ENCODE measurements at regions not wholly inside any gene's neighbourhood (a gene's known extent, or its start where the extent isn't known, plus 50 kb on each side); places are given as distances from the start of the nearest gene placed in this dataset.
"Not testable (repeated sequence)": the region's sequence is repeated elsewhere in the genome, so short reads cannot be mapped to it uniquely, and the experiment has no call there.

DNA sequence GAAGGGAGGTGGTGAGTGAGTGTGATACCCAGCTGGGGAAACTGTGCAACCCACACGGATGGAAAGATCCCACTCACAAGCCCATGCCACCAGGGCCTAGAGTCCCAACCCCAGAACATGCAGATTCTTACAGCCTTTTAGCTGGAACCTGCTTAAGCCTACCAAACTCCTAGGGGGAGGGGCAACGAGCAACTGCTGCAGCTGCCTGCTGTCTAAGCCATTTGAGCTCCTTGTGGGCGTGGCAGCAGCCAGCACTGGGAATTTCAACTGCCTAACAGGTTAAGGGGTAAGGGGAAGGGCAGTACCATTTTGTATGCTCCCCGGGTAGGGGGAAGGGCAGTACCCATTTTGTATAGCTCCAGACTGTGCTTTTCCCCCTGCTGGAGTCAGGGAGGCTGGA is 673.2 kb upstream of the BCHE start:
- no peak for DNase-seq

DNA sequence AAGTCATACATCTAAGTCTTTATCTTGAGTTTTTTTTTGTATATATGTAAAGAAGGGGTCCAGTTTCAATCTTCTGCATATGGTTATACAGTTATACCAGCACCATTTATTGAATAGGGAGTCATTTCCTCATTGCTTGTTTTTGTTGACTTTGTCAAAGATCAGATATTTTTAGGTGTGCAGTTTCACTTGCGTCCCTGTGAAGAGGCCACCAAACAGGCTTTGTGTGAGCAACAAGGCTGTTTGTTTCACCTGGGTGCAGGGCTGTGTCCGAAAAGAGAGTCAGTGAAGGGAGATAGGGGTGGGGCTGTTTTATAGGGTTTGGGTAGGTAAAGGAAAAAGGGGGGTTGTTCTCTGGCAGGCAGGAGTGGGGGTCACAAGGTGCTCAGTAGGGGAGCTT is 663.2 kb upstream of the BCHE start:
- not testable (repeated sequence) for DNase-seq

DNA sequence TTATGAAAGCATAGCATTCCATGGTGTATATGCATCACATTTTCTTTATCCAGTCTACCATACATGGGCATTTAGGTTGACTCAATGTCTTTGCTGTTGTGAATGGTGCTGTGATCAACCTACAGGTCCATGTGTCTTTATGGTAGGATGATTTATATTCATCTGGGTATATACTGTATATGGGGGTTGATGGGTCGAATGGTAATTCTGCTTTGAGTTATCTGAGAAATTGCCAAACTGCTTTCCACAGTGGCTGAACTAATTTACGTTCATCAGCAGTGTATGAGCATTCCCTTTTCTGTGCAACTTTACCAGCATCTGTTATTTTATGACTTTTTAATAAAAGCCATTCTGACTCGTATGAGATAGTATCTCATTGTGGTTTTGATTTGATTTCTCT is 662.4 kb upstream of the BCHE start:
- DNase-seq: no peak

DNA sequence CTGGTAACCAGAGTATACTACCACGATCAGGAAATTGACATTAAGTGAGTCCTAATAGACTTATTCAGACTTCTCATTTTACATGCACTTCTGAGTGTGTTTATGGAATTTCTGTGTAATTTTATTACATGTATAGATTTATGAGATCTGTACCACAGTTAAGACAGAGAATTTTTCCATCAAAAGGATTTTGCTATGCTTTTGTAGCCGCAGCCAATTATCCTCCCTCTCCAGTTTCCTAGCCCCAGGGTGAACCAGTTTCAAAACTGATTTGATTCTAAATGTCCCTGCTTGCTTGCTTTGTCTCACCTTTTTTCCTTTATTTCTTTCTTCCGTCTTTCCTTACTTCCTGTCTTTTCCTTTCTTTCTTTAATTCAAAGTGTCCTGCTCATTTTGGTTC is 661.2 kb upstream of the BCHE start:
- DNase-seq: no peak

DNA sequence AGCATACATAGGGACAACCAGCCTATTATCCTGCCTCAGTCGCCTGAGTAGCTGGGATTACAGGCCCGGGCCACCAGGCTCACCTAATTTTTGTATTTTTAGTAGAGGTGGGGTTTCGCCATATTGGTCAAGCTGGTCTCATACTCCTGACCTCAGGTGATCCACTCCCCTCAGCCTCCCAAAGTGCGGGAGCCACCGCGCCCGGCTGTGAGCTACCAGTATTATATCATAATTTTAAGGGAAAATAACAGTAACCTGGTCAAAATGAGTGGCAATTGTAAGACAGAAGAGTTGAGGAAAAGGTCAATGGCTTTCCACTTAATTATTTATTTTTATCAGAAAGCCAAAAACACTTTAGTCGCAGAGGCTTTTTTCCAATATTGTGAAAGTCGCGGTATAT is 652.6 kb upstream of the BCHE start:
- DNase-seq: no peak

DNA sequence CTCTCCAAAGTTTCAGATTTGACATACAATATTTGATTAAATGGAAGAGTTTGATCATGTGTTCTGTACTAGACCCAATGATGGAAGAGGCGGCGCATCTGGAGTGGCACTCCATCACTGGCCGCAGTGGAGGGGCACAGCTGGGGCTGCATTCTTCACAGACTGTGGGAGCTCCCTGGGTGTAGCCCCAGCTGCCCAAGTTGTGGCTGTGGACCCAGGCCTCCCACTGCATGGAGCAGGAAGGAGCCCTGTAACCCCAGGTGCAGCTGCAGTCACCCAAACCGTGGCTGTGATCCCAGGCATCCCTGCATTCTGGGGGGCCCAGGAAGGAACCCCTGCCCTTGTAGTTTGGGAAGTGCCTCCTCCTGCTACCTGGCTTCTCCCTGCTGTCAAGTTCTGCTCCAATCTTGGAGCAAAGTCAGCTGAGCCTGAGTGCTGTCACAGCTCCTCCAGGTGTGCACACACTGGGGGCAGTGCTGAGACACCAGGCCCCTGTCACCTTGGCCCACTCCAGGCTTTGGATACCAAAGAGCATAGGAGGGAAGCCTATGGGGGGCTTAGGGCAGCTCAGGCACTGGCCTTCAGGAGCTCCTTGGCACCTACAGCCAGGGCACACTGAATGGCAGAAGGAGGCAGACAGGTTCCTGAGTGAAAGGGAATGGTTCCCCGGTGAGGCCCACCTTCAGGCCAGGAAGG is 651.9 kb upstream of the BCHE start:
- DNase-seq: no peak

DNA sequence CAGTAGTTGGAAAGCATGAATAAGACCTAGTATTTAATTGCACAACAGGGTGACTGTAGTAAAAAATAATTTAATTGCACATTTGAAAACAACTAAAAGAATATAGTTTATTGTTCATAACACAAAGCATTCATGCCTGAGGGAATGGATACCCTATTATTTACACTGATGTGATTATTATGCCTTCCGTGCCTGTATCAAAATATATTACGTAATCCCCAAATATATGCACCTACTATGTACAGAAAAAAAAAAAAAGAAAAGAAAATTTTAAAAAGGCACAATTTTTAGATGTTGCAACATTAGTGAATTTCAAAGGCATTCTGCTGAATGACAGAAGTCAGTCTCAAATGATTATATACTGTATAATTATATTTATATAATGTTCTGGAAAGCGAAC is 647.2 kb upstream of the BCHE start:
- DNase-seq: no peak

DNA sequence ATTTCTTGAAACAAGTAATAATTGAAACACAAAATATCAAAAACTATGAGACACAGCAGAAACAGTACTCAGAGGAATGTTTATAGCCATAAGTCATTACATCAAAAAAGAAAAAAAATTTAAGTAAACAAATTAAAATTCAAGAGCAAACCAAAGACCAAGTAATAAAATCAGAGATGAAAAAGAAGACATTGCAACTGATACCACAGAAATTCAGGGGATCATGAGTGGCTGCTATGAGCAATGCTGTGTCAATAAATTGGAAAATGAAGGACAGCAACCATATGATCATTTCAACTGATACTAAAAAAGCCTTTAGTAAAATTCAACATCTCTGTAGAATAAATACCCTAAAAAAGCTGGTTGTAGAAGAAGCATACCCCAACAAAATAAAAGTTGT is 644.1 kb upstream of the BCHE start:
- no peak for DNase-seq

DNA sequence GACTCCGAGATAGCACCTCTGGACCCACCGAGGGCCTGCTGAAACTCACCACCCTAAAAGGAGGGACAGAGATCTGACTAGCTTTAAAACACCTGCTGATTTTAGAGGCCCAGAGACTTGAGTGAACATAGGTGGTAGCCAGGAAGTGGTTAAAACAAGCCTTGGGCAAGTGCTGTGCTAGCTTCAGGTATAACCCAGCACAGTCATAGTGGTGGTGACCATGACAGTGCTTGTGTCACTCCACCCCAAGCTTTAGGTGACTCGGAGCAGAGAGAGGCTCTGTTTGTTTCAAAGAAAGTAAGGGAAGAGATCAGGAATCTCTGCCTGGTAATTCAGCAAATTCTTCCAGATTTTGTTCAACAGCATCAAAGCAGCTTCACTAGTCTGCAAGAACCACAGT is 641.1 kb upstream of the BCHE start:
- no peak for DNase-seq

DNA sequence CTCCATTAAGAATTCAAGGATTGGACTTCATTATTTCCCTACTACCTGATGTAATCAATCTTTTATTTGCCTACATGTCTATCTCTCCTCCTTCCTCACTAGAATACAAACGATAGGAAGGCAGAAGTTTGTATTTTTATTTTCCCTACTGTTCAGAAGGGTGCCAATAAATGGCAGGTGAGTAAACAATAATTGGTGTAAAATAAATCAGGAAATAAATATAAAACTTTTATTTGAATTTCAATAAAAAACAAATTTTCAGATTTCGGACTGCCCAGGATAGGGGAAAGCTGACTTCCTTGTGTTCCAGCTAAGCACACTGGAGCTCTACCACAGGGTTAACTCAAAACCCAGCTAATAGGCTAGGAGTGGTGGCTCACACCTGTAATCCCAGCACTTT is 636.3 kb upstream of the BCHE start:
- DNase-seq: no peak

DNA sequence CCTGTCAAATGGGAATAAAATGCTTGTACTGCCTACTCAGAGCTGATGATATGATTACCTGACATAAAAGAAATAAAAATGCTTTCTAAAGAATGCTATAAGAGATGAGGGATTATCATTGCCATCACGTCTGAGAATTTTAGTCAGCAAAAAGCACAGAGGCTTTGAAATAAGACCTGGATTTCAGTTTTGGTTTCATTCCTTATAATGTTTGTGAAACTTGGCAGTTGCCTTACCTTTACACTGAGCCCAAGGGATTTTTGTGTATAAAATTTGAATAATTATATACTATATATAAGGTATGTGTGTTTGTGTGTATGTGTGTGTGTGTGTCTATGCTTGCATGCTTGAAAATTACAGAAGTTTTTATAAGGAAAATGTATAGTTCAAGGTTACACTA is 634.8 kb upstream of the BCHE start:
- no peak for DNase-seq

DNA sequence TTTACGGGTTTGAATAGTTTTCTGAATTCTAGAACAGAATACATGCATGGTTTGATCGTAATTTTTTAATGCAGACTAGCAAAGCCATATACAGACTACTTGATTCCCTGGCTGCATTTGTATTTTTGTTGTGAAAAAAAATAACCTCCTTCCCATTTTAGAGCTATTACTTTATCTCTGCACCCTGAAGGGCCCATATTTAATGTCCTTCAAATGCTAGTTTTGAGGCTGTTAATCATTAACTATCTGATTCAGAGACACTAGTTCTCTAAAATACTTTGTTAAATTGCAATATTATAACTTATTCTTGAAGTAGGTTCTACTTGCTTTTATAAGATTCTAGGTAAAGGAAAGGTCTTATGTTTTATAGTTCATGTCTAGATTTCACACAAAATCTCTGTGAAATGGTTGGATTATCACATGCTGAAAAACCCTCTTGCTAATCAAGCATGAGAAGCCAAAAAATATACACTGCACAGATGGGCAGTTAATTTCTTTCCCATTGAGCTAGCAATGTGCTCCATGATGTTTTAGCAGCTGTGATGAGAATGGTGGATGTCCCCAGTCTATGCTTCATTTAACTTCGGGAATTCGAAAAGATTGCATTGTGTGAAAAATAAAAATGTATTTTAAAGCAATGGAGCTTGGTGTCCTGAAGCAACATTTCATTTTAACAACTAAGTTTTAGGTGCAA is 634.0 kb upstream of the BCHE start:
- no peak for DNase-seq

DNA sequence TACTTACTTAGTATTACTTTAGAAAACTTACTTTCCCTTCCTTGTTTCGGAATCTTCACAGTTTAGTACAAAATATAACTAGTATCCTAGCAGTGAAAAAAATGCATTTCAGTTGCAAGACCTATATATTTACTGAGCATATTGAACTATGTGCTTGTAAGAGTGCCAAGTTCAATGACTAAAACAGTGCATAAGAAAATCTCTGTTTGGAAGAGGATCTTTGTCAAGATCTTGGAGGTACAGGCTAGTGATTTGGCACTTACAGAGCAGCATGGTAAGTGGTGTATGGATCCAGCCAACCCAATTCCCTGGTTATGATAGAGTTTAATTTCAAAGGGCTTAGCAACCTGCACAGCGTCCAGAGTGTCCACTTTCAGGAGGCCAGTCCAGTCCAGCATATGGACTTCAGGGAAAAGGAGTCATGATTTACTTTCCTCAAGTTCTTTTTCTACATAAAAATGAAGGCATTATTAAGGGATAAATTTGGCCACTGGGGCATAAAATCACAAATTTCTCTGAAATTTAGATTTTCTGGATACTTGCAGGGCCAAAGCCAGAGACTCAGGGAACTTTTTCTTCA is 625.8 kb upstream of the BCHE start:
- no peak for DNase-seq

DNA sequence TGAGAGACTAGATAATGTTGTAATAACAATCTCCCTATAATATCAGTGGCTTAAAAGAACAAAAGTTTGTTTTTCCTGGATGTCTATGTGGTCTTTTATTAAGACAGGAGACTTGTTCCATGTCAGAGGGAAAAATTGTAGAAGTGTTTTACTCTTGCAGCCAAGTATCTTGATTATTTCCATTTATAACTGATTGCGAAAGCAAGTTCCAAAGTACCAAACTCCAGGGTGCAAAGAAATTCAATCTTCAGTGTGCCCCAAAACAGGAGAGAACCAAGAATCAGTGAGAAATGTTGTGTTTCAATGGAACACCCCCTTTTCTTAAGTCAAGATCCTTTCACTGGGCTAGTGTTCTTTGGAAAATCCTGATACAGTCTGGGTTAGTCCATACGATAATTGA is 624.4 kb upstream of the BCHE start:
- DNase-seq: no peak

DNA sequence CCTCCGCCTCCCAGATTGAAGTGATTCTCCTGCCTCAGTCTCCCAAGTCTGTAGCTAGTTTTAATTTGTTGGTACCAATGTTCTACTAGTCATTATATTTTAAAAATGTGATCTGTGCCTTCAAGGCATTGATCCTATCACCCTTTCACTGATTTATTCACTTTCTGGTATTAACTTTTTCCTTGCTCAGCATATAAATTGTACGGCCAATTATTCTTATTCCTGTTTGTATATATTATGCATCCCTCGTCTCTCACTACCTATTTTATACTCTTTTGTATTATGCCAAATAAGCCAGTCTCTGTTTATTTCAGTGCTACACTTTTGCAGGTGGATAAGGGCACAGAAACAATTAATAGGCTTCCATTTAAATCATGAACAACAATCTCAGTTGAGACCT is 620.2 kb upstream of the BCHE start:
- no peak for DNase-seq

DNA sequence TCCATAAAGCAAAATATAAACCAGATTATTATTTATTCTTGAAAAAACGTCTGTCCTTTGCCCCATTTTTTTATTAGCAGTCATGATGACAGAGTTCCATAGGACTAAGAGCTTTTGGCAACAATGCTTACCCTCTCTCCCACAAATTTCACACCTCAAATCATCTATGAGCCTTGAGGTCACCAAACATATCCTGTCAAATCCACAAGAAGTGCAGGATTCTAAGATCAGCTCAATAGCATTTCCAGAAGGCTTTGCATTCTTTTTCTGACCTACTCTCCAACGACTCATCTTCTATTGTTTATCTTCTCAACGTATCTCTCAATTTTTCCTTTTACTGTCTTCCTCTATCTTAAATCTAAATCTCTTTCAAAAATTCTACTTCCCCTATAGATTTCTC is 619.1 kb upstream of the BCHE start:
- no peak for DNase-seq

DNA sequence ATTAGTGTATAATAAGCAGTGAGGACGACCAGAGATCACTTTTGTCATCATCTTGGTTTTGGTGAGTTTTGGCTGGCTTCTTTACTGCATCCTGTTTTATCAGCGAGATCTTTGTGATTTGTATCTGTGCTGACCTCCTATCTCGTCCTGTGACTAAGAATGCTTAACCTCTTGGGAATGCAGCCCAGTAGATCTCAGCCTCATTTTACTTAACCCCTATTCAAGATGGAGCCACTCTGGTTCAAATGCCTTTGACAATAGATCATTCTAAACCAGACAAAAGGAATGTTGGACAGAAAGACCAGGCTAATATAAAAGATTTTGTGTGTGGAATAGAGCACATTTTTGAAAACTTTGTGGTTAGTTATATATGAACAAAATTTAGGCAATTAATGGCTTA is 618.5 kb upstream of the BCHE start:
- no peak for DNase-seq

DNA sequence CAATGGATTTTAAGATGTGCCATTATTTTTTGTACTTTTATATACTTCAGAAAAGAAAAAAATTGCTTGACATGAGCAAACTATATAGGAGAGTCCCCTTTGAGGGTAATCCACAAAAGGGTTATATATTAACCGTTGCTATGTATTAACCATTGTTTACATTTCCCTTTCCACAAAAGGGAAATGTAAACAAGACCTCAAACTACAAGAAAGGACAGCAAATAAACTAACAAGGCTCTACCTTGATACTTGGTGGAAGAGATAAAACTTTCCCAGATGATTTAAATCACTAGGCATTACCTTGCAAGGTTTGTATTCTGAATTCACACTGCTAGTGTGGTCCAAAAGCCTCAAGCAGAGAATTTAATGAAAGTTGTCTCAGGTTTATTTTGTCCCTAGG is 616.3 kb upstream of the BCHE start:
- no peak for DNase-seq

DNA sequence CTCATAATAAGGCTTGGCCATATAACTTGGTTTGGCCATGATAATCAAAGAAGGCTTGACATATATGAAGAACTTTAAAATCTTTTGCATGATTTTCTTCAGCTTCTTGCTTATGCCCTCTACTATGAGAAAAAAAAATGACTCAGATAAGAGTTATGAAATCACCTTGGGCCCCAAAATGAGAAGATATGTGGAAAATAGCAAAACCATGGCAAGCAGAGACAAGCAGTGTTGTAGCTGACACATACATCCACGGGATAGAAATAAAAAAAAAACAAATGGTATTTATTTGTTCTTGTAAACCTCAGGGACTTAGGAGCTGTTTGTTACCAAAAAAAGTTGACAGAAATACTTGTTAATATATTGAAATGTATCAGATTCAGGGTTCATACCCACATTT is 614.8 kb upstream of the BCHE start:
- no peak for DNase-seq

DNA sequence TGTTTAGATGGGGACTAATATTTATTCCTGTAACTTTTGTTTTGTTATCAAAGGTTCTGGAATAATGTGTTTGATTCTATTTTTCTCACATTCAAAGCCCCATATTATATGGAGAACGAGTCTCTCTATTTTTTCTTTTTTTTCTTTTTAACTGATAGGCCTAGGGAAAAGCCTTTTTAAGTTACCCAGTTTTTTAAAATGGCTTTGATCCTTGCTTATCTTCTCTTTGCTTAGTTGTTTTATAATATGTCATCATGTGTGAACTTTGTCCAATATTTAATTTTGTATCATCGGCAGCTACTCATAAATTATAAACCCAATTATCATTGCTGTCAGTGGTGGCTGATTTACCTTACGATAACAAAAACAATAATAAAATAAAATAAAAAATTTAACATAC is 610.3 kb upstream of the BCHE start:
- no peak for DNase-seq

DNA sequence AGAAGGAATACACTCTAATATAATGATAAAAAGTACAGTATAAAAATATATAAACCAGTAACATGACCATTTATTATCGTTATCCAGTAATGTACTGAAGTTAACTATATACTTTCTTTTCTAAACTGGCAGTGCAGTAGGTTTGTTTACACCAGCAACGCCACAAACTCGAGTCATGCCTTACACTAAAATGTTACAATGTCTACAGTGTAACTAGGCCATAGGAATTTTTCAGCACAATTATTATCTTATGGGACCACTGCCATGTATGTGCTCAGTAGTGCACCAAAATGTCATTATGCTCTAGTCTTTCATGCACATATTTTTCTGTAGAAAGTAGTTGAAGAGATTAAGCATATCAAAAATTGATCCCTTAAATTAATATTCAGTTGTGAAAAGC is 609.8 kb upstream of the BCHE start:
- no peak for DNase-seq

DNA sequence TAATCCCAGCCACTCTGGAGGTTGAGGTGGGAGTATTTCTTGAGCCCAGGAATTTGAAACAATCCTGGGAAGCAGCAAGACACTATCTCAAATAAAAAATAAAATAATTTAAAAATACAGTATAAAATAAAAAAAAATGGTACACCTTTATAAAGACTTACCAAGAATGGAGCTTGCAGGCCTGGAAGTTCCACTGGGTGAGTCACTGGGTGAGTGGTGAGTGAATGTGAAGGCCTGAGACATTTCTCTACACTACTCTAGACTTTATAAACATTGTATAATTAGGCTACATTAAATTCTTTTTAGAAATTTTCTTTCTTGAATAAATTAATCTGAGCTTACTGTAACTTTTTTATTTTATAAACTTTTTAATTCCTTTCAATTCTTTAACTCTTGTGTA is 609.1 kb upstream of the BCHE start:
- DNase-seq: no peak

DNA sequence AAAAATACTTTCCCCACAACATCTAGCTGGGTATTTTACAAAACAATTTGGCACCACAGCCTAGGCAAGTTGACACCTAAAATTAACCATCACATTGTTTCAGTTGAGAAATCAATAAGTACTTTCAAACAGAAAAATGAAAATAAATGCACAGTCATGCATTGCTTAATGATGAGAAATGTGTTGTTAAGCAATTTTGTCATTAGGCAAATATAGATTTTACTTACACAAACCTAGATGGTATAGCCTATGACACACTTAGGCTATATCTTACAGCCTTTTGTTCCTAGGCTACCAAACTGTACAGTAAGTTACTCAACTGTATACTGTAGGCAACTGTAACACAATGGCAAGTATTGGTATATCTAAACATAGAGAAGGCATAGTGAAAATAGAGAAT is 608.6 kb upstream of the BCHE start:
- DNase-seq: no peak

DNA sequence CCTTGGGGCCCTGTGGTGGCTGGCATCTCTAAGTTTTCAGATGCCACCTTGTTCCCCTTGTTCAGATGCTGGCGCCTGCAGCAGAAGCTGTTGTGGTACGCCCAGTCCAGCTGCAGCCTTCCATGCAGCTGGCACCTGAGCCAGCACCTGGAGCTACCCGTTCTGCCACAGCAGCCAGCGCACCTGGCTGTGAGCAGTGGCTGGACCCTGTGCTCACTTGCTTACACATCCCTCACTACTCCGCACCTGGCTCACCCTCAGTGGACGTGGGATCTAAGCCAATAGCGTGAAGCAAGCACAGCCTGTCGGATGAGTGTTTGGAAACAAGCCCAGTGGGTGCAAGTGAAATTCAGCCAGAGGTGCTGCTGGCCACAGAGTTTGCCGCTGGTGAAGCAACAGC is 607.5 kb upstream of the BCHE start:
- DNase-seq: no peak

DNA sequence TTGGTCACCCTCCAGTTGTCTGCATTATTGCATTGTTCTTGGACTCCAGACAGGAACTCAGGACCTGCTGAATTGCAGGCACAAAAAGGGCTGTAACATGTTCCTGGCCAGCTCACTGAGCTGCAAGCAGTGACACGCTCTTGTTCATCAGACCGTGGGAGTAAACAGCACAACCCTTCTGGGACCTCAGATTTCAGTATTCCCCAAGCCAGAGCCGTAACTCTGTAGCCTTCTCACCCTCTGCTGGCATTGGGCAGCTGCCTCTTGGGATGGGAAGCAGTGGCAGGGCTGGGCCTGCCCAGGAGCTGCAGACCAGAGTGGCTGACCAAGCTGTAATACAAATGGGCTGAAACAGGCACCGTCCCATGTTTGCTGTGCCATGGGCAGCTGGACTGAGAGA is 607.1 kb upstream of the BCHE start:
- DNase-seq: no peak

Measured in NCI-H1105 (cell line).